IMR-90 (cell line): ENCODE measurements at regions not wholly inside any gene's neighbourhood (a gene's known extent, or its start where the extent isn't known, plus 50 kb on each side); places are given as distances from the start of the nearest gene placed in this dataset.

Experiments
- ATAC-seq: fragments of 200-7000 bp; cut with Tn5 transposase; 2 replicates; pipeline ENCODE4 v1.9.1; 2020; ENCODE audit warnings: low read depth, mild to moderate bottlenecking, moderate library complexity
- BruUV-seq: library from RNA; stranded (reverse); fragments of 400-500 nt; replicated peaks from 2 replicates; lab custom pipeline; 2021; lab: Mats Ljungman, UMichigan
- CTCF ChIA-PET: fragments of 300-600 bp; formaldehyde crosslinking; extraction: SDS; loops from one replicate; lab custom pipeline; 2021; ENCODE audit warnings: antibody characterized with exemption; lab: Yijun Ruan, JAX
- POLR2A ChIA-PET: fragments of 300-600 bp; sonication (Branson Sonifier 250); formaldehyde crosslinking; loops from one replicate; lab custom pipeline; 2022; ENCODE audit warnings: antibody characterized with exemption; ENCODE audit not compliant: unreplicated experiment; lab: Charles Lee
- DNase-seq: peaks from one replicate; pipeline ENCODE4 v3.0.0; 2013
- H2AFZ ChIP-seq: replicated peaks from 2 replicates; pipeline ENCODE3; 2013; ENCODE audit warnings: low read length, mild to moderate bottlenecking; ENCODE audit not compliant: poor library complexity
- H2AK5ac ChIP-seq: 2 replicates; pipeline ENCODE4 v1.6.1; 2013; ENCODE audit warnings: low read depth, low read length, inconsistent platforms
- H2AK9ac ChIP-seq: replicated peaks from 2 replicates; pipeline ENCODE3; 2013; ENCODE audit warnings: mild to moderate bottlenecking, low read depth, low read length, moderate library complexity; ENCODE audit not compliant: poor library complexity
- H2BK120ac ChIP-seq: 2 replicates; pipeline ENCODE4 v1.6.1; 2013; ENCODE audit warnings: low read depth, low read length, inconsistent platforms
- H2BK15ac ChIP-seq: 3 replicates; pipeline ENCODE4 v1.6.1; 2013; ENCODE audit warnings: low read depth, low read length, inconsistent platforms
- H2BK20ac ChIP-seq: 2 replicates; pipeline ENCODE4 v1.6.1; 2013; ENCODE audit warnings: low read depth, mild to moderate bottlenecking, inconsistent platforms, low read length, moderate library complexity
- H2BK5ac ChIP-seq: 2 replicates; pipeline ENCODE4 v1.6.1; 2013; ENCODE audit warnings: mild to moderate bottlenecking, low read depth, low read length, inconsistent platforms; ENCODE audit not compliant: poor library complexity, severe bottlenecking
- H3K14ac ChIP-seq: replicated peaks from 2 replicates; pipeline ENCODE4 v1.6.1; 2013; ENCODE audit warnings: low read depth, low read length, inconsistent platforms
- H3K18ac ChIP-seq: 2 replicates; pipeline ENCODE4 v1.6.1; 2013; ENCODE audit warnings: low read depth, low read length, control low read depth
- H3K23ac ChIP-seq: 2 replicates; pipeline ENCODE4 v1.6.1; 2013; ENCODE audit warnings: low read depth, low read length, inconsistent platforms
- H3K27ac ChIP-seq: 2 replicates; pipeline ENCODE4 v1.5.1; 2013; ENCODE audit warnings: mild to moderate bottlenecking, control low read depth, low read length; ENCODE audit not compliant: insufficient read depth
- H3K27me3 ChIP-seq: 2 replicates; pipeline ENCODE4 v1.6.1; 2013; ENCODE audit warnings: low read length; ENCODE audit not compliant: control insufficient read depth, insufficient read depth
- H3K36me3 ChIP-seq: 2 replicates; pipeline ENCODE4 v1.6.1; 2013; ENCODE audit warnings: low read length, mixed read lengths; ENCODE audit not compliant: control insufficient read depth, insufficient read depth
- H3K4ac ChIP-seq: 2 replicates; pipeline ENCODE4 v1.6.1; 2013; ENCODE audit warnings: low read depth, low read length, inconsistent platforms
- H3K4me1 ChIP-seq: 2 replicates; pipeline ENCODE4 v1.6.1; 2013; ENCODE audit warnings: low read length, mixed read lengths; ENCODE audit not compliant: control insufficient read depth, insufficient read depth
- H3K4me2 ChIP-seq: 2 replicates; pipeline ENCODE4 v1.6.1; 2013; ENCODE audit warnings: low read depth, mild to moderate bottlenecking, control low read depth, low read length, moderate library complexity
- H3K4me3 ChIP-seq: 2 replicates; pipeline ENCODE4 v1.5.1; 2013; ENCODE audit warnings: low read depth, mild to moderate bottlenecking, control low read depth, low read length, moderate library complexity; ENCODE audit not compliant: insufficient read depth
- H3K56ac ChIP-seq: 2 replicates; pipeline ENCODE4 v1.6.1; 2013; ENCODE audit warnings: low read length, inconsistent platforms; ENCODE audit not compliant: insufficient read depth; ENCODE audit errors: extremely low read depth
- H3K79me1 ChIP-seq, 2 experiments: 2 replicates each; pipeline ENCODE4 v1.6.1; 2013; ENCODE audit warnings: low read length in 2 of 2, inconsistent platforms in 1 of 2, low read depth in 1 of 2
- H3K9ac ChIP-seq: 2 replicates; pipeline ENCODE4 v1.6.1; 2013; ENCODE audit warnings: low read depth, low read length, control low read depth
- H3K9me1 ChIP-seq: 2 replicates; pipeline ENCODE4 v1.6.1; 2013; ENCODE audit warnings: low read length, inconsistent platforms; ENCODE audit not compliant: insufficient read depth
- H3K9me3 ChIP-seq: 2 replicates; pipeline ENCODE4 v1.6.1; 2013; ENCODE audit warnings: low read length; ENCODE audit not compliant: control insufficient read depth, insufficient read depth
- H4K20me1 ChIP-seq: 2 replicates; pipeline ENCODE4 v1.6.1; 2013; ENCODE audit warnings: low read length, inconsistent platforms; ENCODE audit not compliant: insufficient read depth
- H4K5ac ChIP-seq: 2 replicates; pipeline ENCODE4 v1.6.1; 2013; ENCODE audit warnings: mild to moderate bottlenecking, low read depth, low read length, control low read depth
- H4K8ac ChIP-seq, 2 experiments: 2 replicates each; pipeline ENCODE4 v1.6.1; 2013; ENCODE audit warnings: low read depth in 2 of 2, low read length in 2 of 2, control low read depth in 1 of 2, inconsistent platforms in 1 of 2
- H4K91ac ChIP-seq: 2 replicates; pipeline ENCODE4 v1.6.1; 2013; ENCODE audit warnings: low read depth, low read length, inconsistent platforms; ENCODE audit not compliant: insufficient read depth
- BHLHE40 ChIP-seq: fragments of 150-350 bp; IDR thresholded peaks from 2 replicates; pipeline ENCODE4 v1.6.1; 2016; ENCODE audit warnings: mild to moderate bottlenecking, low read depth, low read length
- POLR2A ChIP-seq: IDR thresholded peaks from 2 replicates; pipeline ENCODE4 v1.6.1; 2012; ENCODE audit warnings: mild to moderate bottlenecking, low read depth, low read length
- SMC3 ChIP-seq: fragments of 150-350 bp; IDR thresholded peaks from 2 replicates; pipeline ENCODE4 v1.6.1; 2016; ENCODE audit warnings: low read depth, mild to moderate bottlenecking, antibody characterized with exemption, low read length, moderate library complexity
- WGBS, 2 experiments: methylation state at CpG; one replicate each; pipeline versions ENCODE4 v1.1.5 to v1.1.7; 2013; ENCODE audit warnings: missing lambda C conversion rate in 2 of 2; ENCODE audit not compliant: insufficient read length in 1 of 2; ENCODE audit errors: extremely low coverage in 2 of 2; 5-methylcytosine and 5-hydroxymethylcytosine counted together
- dilution Hi-C: fragments of 300-500 bp; cut with HindIII; formaldehyde crosslinking; loops from one replicate; pipeline ENCODE4 v1.14.3; 2018; ENCODE audit warnings: low sequenced_read_pairs; ENCODE audit not compliant: unreplicated experiment
- in situ Hi-C: fragments of 300-500 bp; cut with MboI; formaldehyde crosslinking; loops from 3 replicates; pipeline ENCODE4 v1.14.3; 2019; ENCODE audit warnings: low sequenced_read_pairs, inconsistent platforms, mixed read lengths
- intact Hi-C: fragments of 100-400 bp; cut with micrococcal nuclease; formaldehyde crosslinking; loops from 2 replicates; pipeline ENCODE4 v1.10.0; 2022

DNA sequence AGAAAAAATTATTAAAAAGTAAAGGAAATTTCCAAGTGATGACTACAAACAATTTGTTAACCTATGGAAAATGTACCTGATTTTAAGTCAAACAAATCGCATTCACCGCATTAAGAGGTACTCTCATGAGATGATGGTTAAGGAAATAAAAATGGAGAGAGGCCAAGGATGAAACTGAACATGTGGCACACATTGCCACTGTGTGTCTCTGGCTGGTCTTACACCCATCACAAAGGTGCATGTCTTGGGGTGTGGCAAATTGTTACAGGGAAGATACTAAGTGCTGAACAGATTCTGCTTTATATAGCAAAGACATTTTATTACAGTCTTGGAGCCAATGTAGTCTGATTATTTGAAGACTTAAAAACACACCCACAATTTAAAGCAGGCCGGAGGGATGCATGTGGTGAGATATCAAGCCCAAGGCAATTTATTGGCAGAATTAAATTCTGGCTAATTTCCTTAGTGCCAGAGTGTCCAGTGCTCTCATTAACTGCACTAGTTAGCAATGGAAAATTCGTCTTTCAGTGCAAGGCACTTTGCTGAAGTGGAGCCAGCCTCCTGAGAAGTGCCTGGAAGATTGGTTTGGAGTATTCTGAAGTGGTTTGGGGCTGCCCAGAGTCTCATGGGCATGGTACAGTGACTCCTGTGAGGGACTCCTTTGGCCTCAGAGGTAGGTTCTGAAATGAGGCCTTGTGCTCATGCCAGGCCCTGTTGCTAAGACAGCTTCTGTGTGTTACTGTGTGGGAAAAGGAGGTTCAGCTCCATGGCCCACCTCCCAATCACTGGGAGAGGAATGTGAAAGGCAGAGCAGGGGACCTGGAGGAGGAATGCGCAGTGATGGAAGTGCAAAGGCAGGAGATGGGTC, 166.9 kb downstream of the BRMS1L start:
- ATAC-seq, result no peak
- BruUV-seq, result no TSS peak
- intact Hi-C loops, result no loop called here

More for the DNA sequence above, 166.9 kb downstream of the BRMS1L start:
- Histone ChIP-seq H3K56ac (no peak overlapping the region), H4K20me1 (no peaks in the 10 kb centered on the region), H3K23ac (no peak overlapping the region), H3K9ac (no peak overlapping the region), H2BK15ac (no peak overlapping the region), H4K5ac (no peak overlapping the region), H3K9me3 (no peaks in the 10 kb centered on the region), H4K8ac (no peak overlapping the region), H3K4me3 (no peak overlapping the region), H2BK120ac (no peak overlapping the region), H2AFZ (peak overlapping the region; percentile 15), H2BK5ac (no peak overlapping the region), H3K9me1 (no peaks in the 10 kb centered on the region), H3K18ac (no peak overlapping the region), H3K4ac (no peak overlapping the region), H2AK9ac (no peak overlapping the region), H2BK20ac (no peak overlapping the region), H3K36me3 (no peaks in the 10 kb centered on the region), H3K79me1 (no peaks in the 10 kb centered on the region), H3K4me2 (no peak overlapping the region), H3K27me3 (peaks cover 3% of the 10 kb centered on the region; the same call in 1 of the 2 replicates), H3K4me1 (no peaks in the 10 kb centered on the region), H2AK5ac (no peak overlapping the region), H4K91ac (no peak overlapping the region), H3K14ac (no peak overlapping the region), H3K27ac (no peak overlapping the region)
- dilution Hi-C loops (no loop called here), in situ Hi-C loops (no loop called here)
- POLR2A ChIA-PET, result no interaction called here
- no CpG with 5 or more reads among the region's 5 CpGs for WGBS, 2 experiments
- TF ChIP-seq SMC3 (no peak), BHLHE40 (no peak), POLR2A (no peak)
- CTCF ChIA-PET, result no interaction called here
- no peak for DNase-seq
